Neutrophil (primary cell): ENCODE measurements at regions not wholly inside any gene's neighbourhood (a gene's known extent, or its start where the extent isn't known, plus 50 kb on each side); places are given as distances from the start of the nearest gene placed in this dataset.

Experiments
- H3K27ac ChIP-seq: fragments of 200-600 bp; sonication (generic); 2 replicates; pipeline ENCODE4 v1.5.1; 2016; ENCODE audit warnings: mild to moderate bottlenecking, moderate library complexity
- H3K27me3 ChIP-seq: fragments of 200-600 bp; sonication (generic); 2 replicates; pipeline ENCODE4 v1.6.0; 2016; ENCODE audit warnings: mild to moderate bottlenecking
- H3K36me3 ChIP-seq: fragments of 200-600 bp; sonication (generic); 2 replicates; pipeline ENCODE4 v1.5.1; 2017
- H3K4me1 ChIP-seq, 2 experiments: fragments of 200-600 bp in 1 of 2; sonication (generic) in 1 of 2; 1 replicate in 1 of 2; 2 replicates in 1 of 2; pipeline versions ENCODE4 v1.5.1 to v1.6.1; 2013 to 2016; ENCODE audit warnings: low read depth in 1 of 2, low read length in 1 of 2, mild to moderate bottlenecking in 1 of 2, moderate library complexity in 1 of 2; ENCODE audit not compliant: control insufficient read depth in 1 of 2, insufficient read depth in 1 of 2
- H3K4me3 ChIP-seq, 2 experiments: fragments of 200-600 bp in 1 of 2; sonication (generic) in 1 of 2; 1 replicate in 1 of 2; 2 replicates in 1 of 2; pipeline ENCODE4 v1.5.1; 2013 to 2016; ENCODE audit warnings: low read depth in 1 of 2, low read length in 1 of 2, mild to moderate bottlenecking in 1 of 2, moderate library complexity in 1 of 2
- H3K9me3 ChIP-seq: fragments of 200-600 bp; sonication (generic); 2 replicates; pipeline ENCODE4 v1.5.1; 2016
- TF ChIP-seq, protein P1 (sequence below): fragments of 200-600 bp; sonication (generic); IDR thresholded peaks from 2 replicates; pipeline ENCODE4 v1.5.1; 2016; ENCODE audit warnings: antibody characterized with exemption

DNA sequence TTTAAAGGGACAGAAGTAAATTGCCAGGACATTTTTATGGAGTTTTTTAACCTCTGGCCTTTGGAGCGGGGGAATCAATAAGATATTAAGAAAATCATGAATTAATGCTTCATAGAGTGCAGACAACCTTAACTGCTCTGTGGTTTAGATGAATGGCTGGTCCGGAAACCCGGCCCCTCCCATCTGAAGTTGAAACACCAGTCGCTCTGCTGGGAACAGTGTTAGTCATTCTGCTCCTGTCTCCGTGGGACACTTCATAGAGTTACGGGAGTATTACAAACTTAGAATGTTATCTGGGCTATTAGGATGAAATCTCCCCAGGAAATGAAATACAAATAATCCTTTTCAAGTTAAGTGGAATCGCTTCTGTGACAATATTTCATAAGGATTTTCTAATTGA, 110.1 kb upstream of the IRX2 start:
- TF ChIP-seq, protein P1, sequence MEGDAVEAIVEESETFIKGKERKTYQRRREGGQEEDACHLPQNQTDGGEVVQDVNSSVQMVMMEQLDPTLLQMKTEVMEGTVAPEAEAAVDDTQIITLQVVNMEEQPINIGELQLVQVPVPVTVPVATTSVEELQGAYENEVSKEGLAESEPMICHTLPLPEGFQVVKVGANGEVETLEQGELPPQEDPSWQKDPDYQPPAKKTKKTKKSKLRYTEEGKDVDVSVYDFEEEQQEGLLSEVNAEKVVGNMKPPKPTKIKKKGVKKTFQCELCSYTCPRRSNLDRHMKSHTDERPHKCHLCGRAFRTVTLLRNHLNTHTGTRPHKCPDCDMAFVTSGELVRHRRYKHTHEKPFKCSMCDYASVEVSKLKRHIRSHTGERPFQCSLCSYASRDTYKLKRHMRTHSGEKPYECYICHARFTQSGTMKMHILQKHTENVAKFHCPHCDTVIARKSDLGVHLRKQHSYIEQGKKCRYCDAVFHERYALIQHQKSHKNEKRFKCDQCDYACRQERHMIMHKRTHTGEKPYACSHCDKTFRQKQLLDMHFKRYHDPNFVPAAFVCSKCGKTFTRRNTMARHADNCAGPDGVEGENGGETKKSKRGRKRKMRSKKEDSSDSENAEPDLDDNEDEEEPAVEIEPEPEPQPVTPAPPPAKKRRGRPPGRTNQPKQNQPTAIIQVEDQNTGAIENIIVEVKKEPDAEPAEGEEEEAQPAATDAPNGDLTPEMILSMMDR = no peak
- no peak overlapping the region for H3K27ac ChIP-seq
- no peaks in the 10 kb centered on the region for H3K9me3 ChIP-seq
- H3K4me1 ChIP-seq = no peaks in the 10 kb centered on the region
- H3K36me3 ChIP-seq = no peaks in the 10 kb centered on the region
- H3K4me3 ChIP-seq = no peak overlapping the region
- no peaks in the 10 kb centered on the region for H3K27me3 ChIP-seq

DNA sequence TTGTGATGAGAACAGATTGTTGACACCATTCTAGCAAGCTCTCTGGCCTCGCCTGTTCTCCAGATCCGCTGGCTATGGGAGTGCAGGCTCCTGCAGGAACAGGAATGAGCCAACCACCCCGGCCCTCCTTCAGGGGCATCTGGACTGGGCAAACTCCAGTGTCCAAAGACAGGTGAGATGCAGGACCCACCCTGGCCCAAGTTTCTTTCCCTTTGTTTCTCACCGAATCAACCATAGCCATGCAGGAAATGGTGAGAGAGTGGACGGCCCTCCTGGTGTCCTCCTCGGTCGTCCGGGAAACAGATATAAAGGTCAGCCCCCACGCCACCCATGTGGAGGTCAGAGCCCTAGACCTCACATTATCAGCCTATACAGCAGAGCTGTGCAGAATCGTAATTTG, 108.6 kb upstream of the IRX2 start:
- Histone ChIP-seq H3K36me3 (no peaks in the 10 kb centered on the region), H3K9me3 (no peaks in the 10 kb centered on the region), H3K4me1 (no peaks in the 10 kb centered on the region), H3K27me3 (no peaks in the 10 kb centered on the region), H3K27ac (no peak overlapping the region), H3K4me3 (no peak overlapping the region)
- TF ChIP-seq, protein P1 = no peak

DNA sequence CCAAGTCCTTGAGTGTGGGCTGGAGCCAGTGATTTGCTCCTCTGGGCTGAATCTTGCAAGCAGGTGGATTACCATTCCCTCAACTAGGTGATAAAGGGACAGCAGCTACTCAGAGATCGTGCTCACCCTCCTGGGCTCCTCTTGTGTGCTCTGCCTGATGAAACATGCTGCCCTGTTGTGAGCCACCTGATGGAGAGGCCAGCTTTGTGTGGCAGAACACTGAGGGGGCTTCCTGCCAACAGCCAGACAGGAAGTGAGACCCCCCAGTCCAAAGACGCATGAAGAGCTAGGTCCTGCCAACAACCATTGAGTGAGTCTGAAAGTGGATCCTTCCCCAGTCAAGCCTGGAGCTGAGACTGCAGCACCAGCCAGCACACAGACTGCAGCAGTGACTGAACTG, 106.4 kb upstream of the IRX2 start:
- H3K4me1 ChIP-seq = no peaks in the 10 kb centered on the region
- H3K27me3 ChIP-seq = no peaks in the 10 kb centered on the region
- H3K36me3 ChIP-seq = no peaks in the 10 kb centered on the region
- no peaks in the 10 kb centered on the region for H3K9me3 ChIP-seq
- H3K4me3 ChIP-seq = no peak overlapping the region
- TF ChIP-seq, protein P1 = no peak
- H3K27ac ChIP-seq = no peak overlapping the region

DNA sequence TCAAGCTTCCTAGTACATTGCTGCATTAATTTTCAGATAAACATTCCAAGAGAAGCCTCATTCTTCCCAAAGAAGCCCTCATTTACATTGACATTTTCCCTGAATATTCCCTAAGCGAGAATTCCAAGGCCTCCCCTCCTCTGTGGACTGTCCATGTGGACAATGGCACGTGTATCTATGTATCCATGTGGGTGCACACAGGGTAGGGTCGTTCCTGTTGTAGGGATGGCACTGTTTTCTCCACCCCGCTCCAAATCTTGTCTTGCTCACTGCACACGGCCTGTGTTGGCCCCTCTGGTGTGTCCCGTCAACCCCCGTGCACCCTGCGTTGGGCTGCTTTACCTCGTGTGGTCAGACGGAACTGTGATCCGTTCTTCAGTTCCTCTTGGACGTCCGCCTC, 104.7 kb upstream of the IRX2 start:
- TF ChIP-seq, protein P1 = no peak
- Histone ChIP-seq H3K9me3 (no peaks in the 10 kb centered on the region), H3K27me3 (no peaks in the 10 kb centered on the region)

DNA sequence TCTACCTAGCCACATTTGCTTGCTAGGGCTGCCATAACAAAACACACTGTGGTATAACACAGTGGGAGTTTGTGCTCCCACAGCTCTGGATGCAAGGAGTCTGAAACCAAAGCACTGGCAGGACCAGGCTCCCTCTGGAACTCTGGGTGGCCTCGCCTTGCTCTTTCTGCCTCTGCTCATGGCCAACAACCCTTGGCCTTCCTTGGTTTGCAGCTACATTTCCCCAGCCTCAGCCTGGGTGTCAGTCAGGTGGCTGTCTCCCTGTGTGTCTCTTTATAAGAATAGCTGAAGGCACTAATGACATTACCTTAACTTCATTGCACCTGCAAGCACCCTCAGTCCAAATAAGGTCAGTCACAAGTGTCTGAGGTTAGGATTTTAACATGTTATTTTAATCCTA, 101.0 kb upstream of the IRX2 start:
- Histone ChIP-seq H3K9me3 (no peaks in the 10 kb centered on the region), H3K4me1 (no peaks in the 10 kb centered on the region), H3K4me3 (no peak overlapping the region), H3K27ac (no peak overlapping the region), H3K27me3 (no peaks in the 10 kb centered on the region), H3K36me3 (no peaks in the 10 kb centered on the region)
- TF ChIP-seq, protein P1 = no peak

More for the DNA sequence above, 104.7 kb upstream of the IRX2 start:
- Histone ChIP-seq H3K4me1 (no peaks in the 10 kb centered on the region), H3K36me3 (no peaks in the 10 kb centered on the region), H3K4me3 (no peak overlapping the region), H3K27ac (no peak overlapping the region)

DNA sequence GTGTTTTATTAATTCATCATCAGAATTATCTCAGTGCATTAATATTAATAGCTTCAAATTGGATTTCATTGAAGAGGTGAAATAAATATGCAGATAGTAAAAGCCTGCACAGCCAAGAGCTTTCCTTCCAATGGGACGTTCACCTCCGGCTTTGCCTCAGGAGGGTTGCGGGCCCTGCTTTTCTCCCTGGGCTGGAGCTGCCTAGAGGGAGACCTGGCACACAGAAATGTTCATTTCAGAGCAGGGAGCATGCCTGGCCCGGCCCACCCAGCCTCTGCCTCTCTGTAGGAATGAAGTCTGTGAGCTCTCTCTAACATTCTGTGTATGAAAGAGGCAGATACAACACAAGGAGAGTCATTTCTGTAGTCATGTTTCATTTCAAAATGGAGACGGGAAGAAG, 100.4 kb upstream of the IRX2 start:
- TF ChIP-seq, protein P1 = no peak
- Histone ChIP-seq H3K9me3 (no peaks in the 10 kb centered on the region), H3K27ac (no peak overlapping the region), H3K4me3 (no peak overlapping the region), H3K36me3 (no peaks in the 10 kb centered on the region), H3K4me1 (no peaks in the 10 kb centered on the region), H3K27me3 (no peaks in the 10 kb centered on the region)
